ENCODE measurements at regions not wholly inside any gene's neighbourhood (a gene's known extent, or its start where the extent isn't known, plus 50 kb on each side); places are given as distances from the start of the nearest gene placed in this dataset.

DNA sequence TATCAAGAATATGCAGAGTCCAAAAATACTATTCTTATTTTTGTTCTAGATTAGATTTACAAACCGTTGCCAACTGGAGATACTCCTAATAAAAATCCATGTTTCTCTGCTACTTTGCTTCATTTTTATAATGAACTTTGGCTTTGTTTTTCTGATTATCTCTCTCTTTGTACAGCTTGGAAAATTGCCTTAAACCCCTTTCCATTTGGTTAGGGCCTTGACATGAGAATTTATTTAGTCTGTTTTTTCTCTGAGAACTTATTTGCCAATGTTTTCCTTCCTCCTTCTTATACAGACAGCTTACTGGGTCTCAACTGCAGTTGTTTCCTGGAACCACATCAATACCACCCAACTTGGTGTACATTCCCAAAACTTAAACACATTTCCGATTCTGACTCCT is 555.4 kb downstream of the SLITRK6 start:
- TF ChIP-seq POLR2A (IDR thresholded peaks at IDR 0.05) = no peak
- no peak for TF ChIP-seq EP300 (IDR thresholded peaks at IDR 0.05)
- TF ChIP-seq, protein P1, sequence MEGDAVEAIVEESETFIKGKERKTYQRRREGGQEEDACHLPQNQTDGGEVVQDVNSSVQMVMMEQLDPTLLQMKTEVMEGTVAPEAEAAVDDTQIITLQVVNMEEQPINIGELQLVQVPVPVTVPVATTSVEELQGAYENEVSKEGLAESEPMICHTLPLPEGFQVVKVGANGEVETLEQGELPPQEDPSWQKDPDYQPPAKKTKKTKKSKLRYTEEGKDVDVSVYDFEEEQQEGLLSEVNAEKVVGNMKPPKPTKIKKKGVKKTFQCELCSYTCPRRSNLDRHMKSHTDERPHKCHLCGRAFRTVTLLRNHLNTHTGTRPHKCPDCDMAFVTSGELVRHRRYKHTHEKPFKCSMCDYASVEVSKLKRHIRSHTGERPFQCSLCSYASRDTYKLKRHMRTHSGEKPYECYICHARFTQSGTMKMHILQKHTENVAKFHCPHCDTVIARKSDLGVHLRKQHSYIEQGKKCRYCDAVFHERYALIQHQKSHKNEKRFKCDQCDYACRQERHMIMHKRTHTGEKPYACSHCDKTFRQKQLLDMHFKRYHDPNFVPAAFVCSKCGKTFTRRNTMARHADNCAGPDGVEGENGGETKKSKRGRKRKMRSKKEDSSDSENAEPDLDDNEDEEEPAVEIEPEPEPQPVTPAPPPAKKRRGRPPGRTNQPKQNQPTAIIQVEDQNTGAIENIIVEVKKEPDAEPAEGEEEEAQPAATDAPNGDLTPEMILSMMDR (IDR thresholded peaks at IDR 0.05) = no peak
